ENCODE measurements at regions not wholly inside any gene's neighbourhood (a gene's known extent, or its start where the extent isn't known, plus 50 kb on each side); places are given as distances from the start of the nearest gene placed in this dataset.

GRCh38 chr6:126419901-126420300 is 80.0 kb downstream of the CENPW start:
- DNase-seq (ENCODE audit: low spot score in 2 of 2) (no peak), FAIRE-seq (no peak)

- no peak for DNase-seq (ENCODE audit: low spot score in 2 of 2)
- FAIRE-seq, result no peak
These were observed 83.0 kb downstream of the CENPW start for GRCh38 chr6:126422912-126423311.

GRCh38 chr6:126427713-126428112 is 87.8 kb downstream of the CENPW start:
- no peak for FAIRE-seq
- no peak for DNase-seq (ENCODE audit: low spot score in 2 of 2)

GRCh38 chr6:126429866-126430265 is 90.0 kb downstream of the CENPW start:
- no peak for DNase-seq (ENCODE audit: low spot score in 2 of 2)
- no peak for FAIRE-seq

GRCh38 chr6:126432564-126432963 is 92.6 kb downstream of the CENPW start:
- DNase-seq (ENCODE audit: low spot score in 2 of 2), result no peak
- FAIRE-seq, result no peak

- DNase-seq (ENCODE audit: low spot score in 2 of 2), result no peak
- no peak for FAIRE-seq
These were observed 94.0 kb downstream of the CENPW start for GRCh38 chr6:126433927-126434326.

- FAIRE-seq, result no peak
- DNase-seq (ENCODE audit: low spot score in 2 of 2), result no peak
These were observed 97.3 kb downstream of the CENPW start for GRCh38 chr6:126437205-126437604.

GRCh38 chr6:126439040-126439439 is 99.1 kb downstream of the CENPW start:
- DNase-seq (ENCODE audit: low spot score in 2 of 2) (no peak), FAIRE-seq (no peak)

- no peak for DNase-seq (ENCODE audit: low spot score in 2 of 2)
- FAIRE-seq, result no peak
These were observed 101.0 kb downstream of the CENPW start for GRCh38 chr6:126440923-126441322.

- no peak for FAIRE-seq
These were observed 104.9 kb downstream of the CENPW start for GRCh38 chr6:126444659-126445273.

GRCh38 chr6:126446248-126446647 is 106.3 kb downstream of the CENPW start:
- FAIRE-seq (no peak), DNase-seq (ENCODE audit: low spot score in 2 of 2) (no peak)

More at GRCh38 chr6:126444659-126445273, 104.9 kb downstream of the CENPW start:
- DNase-seq (ENCODE audit: low spot score in 2 of 2), result no peak

GRCh38 chr6:126447367-126447766 is 107.5 kb downstream of the CENPW start:
- no peak for FAIRE-seq

GRCh38 chr6:126461045-126461444 is 121.1 kb downstream of the CENPW start:
- DNase-seq (ENCODE audit: low spot score in 2 of 2), result no peak

More at GRCh38 chr6:126447367-126447766, 107.5 kb downstream of the CENPW start:
- DNase-seq (ENCODE audit: low spot score in 2 of 2), result no peak

GRCh38 chr6:126464245-126464644 is 124.3 kb downstream of the CENPW start:
- DNase-seq (ENCODE audit: low spot score in 2 of 2), result no peak

More at GRCh38 chr6:126461045-126461444, 121.1 kb downstream of the CENPW start:
- FAIRE-seq, result no peak

GRCh38 chr6:126475449-126475848 is 135.5 kb downstream of the CENPW start:
- FAIRE-seq (no peak), DNase-seq (ENCODE audit: low spot score in 2 of 2) (no peak)

More at GRCh38 chr6:126464245-126464644, 124.3 kb downstream of the CENPW start:
- no peak for FAIRE-seq

GRCh38 chr6:126477678-126478077 is 137.8 kb downstream of the CENPW start:
- DNase-seq (ENCODE audit: low spot score in 2 of 2), result no peak
- FAIRE-seq, result no peak

- FAIRE-seq (no peak), DNase-seq (ENCODE audit: low spot score in 2 of 2) (no peak)
These were observed 140.4 kb downstream of the CENPW start for GRCh38 chr6:126480268-126480667.

- no peak for FAIRE-seq
- no peak for DNase-seq (ENCODE audit: low spot score in 2 of 2)
These were observed 141.4 kb downstream of the CENPW start for GRCh38 chr6:126481319-126481718.

- FAIRE-seq, result no peak
- no peak for DNase-seq (ENCODE audit: low spot score in 2 of 2)
These were observed 164.9 kb downstream of the CENPW start for GRCh38 chr6:126504792-126505191.

- FAIRE-seq, result no peak
- no peak for DNase-seq (ENCODE audit: low spot score in 2 of 2)
These were observed 173.3 kb downstream of the CENPW start for GRCh38 chr6:126513198-126513597.

GRCh38 chr6:126516411-126516810 is 176.5 kb downstream of the CENPW start:
- DNase-seq (ENCODE audit: low spot score in 2 of 2) (no peak), FAIRE-seq (no peak)

- no peak for DNase-seq (ENCODE audit: low spot score in 2 of 2)
These were observed 185.0 kb downstream of the CENPW start for GRCh38 chr6:126524811-126525326.

More at GRCh38 chr6:126524811-126525326, 185.0 kb downstream of the CENPW start:
- FAIRE-seq, result no peak

Data from frontal cortex (tissue), 3 donors.